ENCODE measurements at regions not wholly inside any gene's neighbourhood (a gene's known extent, or its start where the extent isn't known, plus 50 kb on each side); places are given as distances from the start of the nearest gene placed in this dataset.

DNA sequence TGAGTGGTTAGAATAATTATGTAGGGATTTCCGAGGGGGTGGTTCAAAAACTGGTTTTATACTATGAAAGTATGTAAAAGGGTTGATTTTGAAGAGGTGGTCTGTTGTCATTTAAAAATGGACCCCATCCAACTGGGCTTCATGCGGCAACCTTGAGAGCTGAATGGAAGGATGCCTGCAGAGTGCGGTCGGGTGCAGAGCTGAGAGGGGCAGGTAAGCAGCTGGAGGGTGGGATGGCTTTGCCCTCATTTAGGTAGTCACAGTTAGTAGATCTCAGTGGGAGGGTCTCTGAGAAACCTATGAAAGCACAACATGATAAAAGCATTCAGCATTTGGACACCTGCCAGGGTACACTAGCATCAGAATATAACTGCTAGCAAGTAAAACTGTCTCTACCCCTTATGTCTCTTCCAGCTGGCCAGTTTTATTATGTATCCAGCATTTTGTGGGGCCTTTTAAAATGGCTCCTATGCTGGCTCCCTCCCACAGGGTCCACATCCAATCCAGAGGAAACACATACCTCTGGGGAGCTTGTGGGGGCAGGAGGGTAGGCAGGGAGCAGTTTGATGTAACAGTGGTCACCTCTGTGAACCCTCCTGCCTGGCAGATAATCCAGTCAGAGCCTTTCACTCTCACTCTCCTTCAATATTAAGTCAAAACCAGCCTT is 75.9 kb upstream of the MAGI2 start:
- intact Hi-C loops (cut with DNase I; ENCODE audit: low total_unique reads) = no loop called here
- no peak overlapping the region for H3K4me3 ChIP-seq (ENCODE audit: low read depth, poor library complexity, severe bottlenecking)
- DNase-seq (ENCODE audit: low spot score in 2 of 2) = no peak
- TF ChIP-seq POLR2A (IDR thresholded peaks at IDR 0.05) = no peak
- TF ChIP-seq, protein P1, sequence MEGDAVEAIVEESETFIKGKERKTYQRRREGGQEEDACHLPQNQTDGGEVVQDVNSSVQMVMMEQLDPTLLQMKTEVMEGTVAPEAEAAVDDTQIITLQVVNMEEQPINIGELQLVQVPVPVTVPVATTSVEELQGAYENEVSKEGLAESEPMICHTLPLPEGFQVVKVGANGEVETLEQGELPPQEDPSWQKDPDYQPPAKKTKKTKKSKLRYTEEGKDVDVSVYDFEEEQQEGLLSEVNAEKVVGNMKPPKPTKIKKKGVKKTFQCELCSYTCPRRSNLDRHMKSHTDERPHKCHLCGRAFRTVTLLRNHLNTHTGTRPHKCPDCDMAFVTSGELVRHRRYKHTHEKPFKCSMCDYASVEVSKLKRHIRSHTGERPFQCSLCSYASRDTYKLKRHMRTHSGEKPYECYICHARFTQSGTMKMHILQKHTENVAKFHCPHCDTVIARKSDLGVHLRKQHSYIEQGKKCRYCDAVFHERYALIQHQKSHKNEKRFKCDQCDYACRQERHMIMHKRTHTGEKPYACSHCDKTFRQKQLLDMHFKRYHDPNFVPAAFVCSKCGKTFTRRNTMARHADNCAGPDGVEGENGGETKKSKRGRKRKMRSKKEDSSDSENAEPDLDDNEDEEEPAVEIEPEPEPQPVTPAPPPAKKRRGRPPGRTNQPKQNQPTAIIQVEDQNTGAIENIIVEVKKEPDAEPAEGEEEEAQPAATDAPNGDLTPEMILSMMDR (IDR thresholded peaks at IDR 0.05) = no peak
- WGBS, 2 donors = 88 to 91% methylated on average over 4 of the region's 4 CpGs

DNA sequence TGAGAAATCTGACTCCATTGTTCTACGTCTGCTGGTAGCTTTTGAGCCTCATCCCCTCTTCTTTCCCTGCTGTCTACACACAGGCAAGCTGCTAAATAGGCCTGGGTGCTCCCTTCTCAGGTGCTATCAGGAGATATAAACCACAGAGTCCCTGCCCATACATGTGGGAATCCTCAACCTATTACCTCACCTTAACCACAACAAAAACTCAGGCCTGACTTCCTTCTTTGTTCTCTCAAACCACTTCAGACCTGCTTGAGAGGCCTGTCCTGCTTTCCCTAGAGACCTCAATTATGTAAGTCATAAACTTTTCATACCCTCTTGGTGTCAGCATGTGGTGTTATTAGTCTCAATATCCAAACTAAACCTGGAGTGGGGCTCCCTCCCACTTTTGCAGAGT is 75.0 kb upstream of the MAGI2 start:
- no peak overlapping the region for H3K4me3 ChIP-seq (ENCODE audit: low read depth, poor library complexity, severe bottlenecking)
- DNase-seq (ENCODE audit: low spot score in 2 of 2) = no peak
- WGBS, 2 donors = 48 to 73% methylated on average over 1 of the region's 1 CpG
- intact Hi-C loops (cut with DNase I; ENCODE audit: low total_unique reads) = no loop called here
- TF ChIP-seq, protein P1 (IDR thresholded peaks at IDR 0.05) = no peak
- TF ChIP-seq POLR2A (IDR thresholded peaks at IDR 0.05) = no peak

DNA sequence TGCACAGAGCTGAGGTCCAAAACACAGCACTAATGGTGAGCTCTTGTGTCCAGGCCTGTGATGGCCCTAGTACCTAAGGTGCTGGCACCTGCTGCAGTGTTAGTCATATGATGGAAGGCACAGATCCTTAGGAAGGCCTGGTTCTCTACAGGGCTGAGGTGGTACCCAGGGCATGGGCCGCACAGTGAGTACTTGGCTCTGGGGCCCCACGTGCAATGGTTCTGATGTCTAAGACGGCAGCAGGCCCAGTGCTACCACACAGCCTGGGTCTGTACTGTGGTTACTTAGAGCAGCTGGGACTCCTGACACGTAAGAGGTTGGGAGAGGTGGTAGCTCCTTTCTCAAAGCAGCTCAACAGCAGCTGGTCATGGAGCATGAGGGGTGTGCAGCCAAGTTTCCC is 70.6 kb upstream of the MAGI2 start:
- no peak for DNase-seq (ENCODE audit: low spot score in 2 of 2)
- no peak overlapping the region for H3K4me3 ChIP-seq (ENCODE audit: low read depth, poor library complexity, severe bottlenecking)
- WGBS, 2 donors = 98 to 100% methylated on average over 1 to 4 of the region's 4 CpGs
- TF ChIP-seq, protein P1 (IDR thresholded peaks at IDR 0.05) = no peak
- no peak for TF ChIP-seq POLR2A (IDR thresholded peaks at IDR 0.05)
- intact Hi-C loops (cut with DNase I; ENCODE audit: low total_unique reads) = no loop called here

DNA sequence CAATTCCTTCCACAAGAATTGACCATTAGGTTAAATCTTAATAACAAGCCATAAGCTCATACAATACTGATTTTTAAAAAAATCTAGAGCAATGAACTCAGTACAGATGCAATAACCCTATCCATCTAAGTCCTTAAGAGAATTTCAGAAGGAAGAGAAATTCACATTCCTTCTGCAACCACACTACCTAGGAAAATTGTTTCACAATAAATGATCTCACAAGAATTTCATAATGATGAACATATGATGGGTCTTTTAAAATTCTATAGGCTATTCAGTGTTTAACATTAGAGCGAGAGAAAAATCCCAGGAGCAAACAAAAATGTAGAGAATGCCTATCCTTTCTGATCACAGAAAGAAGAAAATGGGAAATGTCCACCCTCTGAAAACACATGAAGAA is 70.0 kb upstream of the MAGI2 start:
- no peak overlapping the region for H3K4me3 ChIP-seq (ENCODE audit: low read depth, poor library complexity, severe bottlenecking)
- no peak for TF ChIP-seq POLR2A (IDR thresholded peaks at IDR 0.05)
- TF ChIP-seq, protein P1 (IDR thresholded peaks at IDR 0.05) = no peak
- intact Hi-C loops (cut with DNase I; ENCODE audit: low total_unique reads) = no loop called here
- 78 to 85% methylated on average over 1 of the region's 1 CpG for WGBS, 2 donors
- DNase-seq (ENCODE audit: low spot score in 2 of 2) = no peak

DNA sequence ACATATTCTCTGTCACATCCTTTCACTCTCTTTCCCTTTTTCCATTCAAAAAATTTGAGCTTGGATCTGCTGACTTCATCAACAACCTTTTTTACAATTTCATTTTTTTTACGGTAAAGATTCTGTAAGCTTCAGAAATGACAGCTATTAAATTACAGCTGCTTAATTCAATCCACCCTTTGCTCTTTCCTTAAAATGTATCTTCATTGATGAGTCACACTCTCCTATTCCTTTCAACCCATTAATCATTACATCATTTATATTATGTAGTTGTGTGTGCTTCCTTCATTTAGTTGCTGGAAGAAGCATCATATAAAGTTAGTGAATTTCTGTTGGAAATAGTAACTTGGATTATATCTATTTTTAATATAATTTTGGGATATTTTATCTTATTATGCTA is 67.1 kb upstream of the MAGI2 start:
- WGBS, 2 donors = 41 to 48% methylated on average over 1 of the region's 1 CpG
- intact Hi-C loops (cut with DNase I; ENCODE audit: low total_unique reads) = no loop called here
- TF ChIP-seq, protein P1 (IDR thresholded peaks at IDR 0.05) = no peak
- no peak for TF ChIP-seq POLR2A (IDR thresholded peaks at IDR 0.05)

DNA sequence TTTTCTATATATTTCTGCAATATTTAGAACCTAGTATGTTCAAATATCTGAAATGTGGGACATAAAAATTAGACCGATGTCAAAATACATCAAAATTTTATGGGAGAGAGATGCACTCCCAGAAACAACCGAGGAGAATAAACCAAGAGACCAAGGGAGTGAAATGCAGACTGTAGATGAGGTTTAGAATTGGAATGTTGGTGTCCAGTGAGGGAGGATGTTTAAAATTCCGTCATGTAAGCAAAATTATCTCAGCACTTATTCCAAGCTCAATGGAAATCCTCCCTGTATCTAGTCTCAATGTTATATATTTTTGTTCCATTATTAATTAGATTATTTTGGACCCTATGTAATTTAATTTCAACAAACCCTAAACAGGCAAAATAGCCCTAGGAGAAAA is 61.9 kb upstream of the MAGI2 start:
- no peak for DNase-seq (ENCODE audit: low spot score in 2 of 2)
- TF ChIP-seq POLR2A (IDR thresholded peaks at IDR 0.05) = no peak
- TF ChIP-seq, protein P1 (IDR thresholded peaks at IDR 0.05) = no peak
- intact Hi-C loops (cut with DNase I; ENCODE audit: low total_unique reads) = no loop called here
- H3K4me3 ChIP-seq (ENCODE audit: low read depth, poor library complexity, severe bottlenecking) = no peak overlapping the region
- WGBS, 2 donors = 84 to 89% methylated on average over 3 of the region's 3 CpGs

More for the DNA sequence above, 67.1 kb upstream of the MAGI2 start:
- DNase-seq (ENCODE audit: low spot score in 2 of 2) = no peak
- no peak overlapping the region for H3K4me3 ChIP-seq (ENCODE audit: low read depth, poor library complexity, severe bottlenecking)
